AML-193 (cell line): ENCODE measurements at regions not wholly inside any gene's neighbourhood (a gene's known extent, or its start where the extent isn't known, plus 50 kb on each side); places are given as distances from the start of the nearest gene placed in this dataset.
A peak's percentile ranks its signal among the peaks of the same experiment; 100 is the strongest.
"Not testable (repeated sequence)": the region's sequence is repeated elsewhere in the genome, so short reads cannot be mapped to it uniquely, and the experiment has no call there.

Source experiments
- DNase-seq, 2 experiments: peaks; one replicate each; lab custom pipeline; 2025; lab: John Stamatoyannopoulos, UW

GRCh38 chr1:224791362-224791941, 138.0 kb upstream of the DNAH14 start:
- peak; percentile 71 to 73 for DNase-seq

GRCh38 chr1:224795591-224795990, 133.9 kb upstream of the DNAH14 start:
- no peak for DNase-seq

- no peak for DNase-seq
Measured at GRCh38 chr1:224799083-224799482, 130.4 kb upstream of the DNAH14 start.

GRCh38 chr1:224800486-224801119, 128.9 kb upstream of the DNAH14 start:
- no peak for DNase-seq

- no peak for DNase-seq
Measured at GRCh38 chr1:224801844-224802490, 127.5 kb upstream of the DNAH14 start.

- DNase-seq = no peak
Measured at GRCh38 chr1:224802617-224803016, 126.9 kb upstream of the DNAH14 start.

GRCh38 chr1:224804220-224804619, 125.3 kb upstream of the DNAH14 start:
- DNase-seq = no peak

- no peak for DNase-seq
Measured at GRCh38 chr1:224805889-224806288, 123.6 kb upstream of the DNAH14 start.

- no peak for DNase-seq
Measured at GRCh38 chr1:224809137-224809536, 120.3 kb upstream of the DNAH14 start.

- no peak for DNase-seq
Measured at GRCh38 chr1:224809613-224810012, 119.9 kb upstream of the DNAH14 start.

GRCh38 chr1:224811564-224811963, 117.9 kb upstream of the DNAH14 start:
- no peak for DNase-seq

GRCh38 chr1:224815647-224816046, 113.8 kb upstream of the DNAH14 start:
- no peak for DNase-seq

- DNase-seq = no peak
Measured at GRCh38 chr1:224816062-224816461, 113.4 kb upstream of the DNAH14 start.

GRCh38 chr1:224817382-224817781, 112.1 kb upstream of the DNAH14 start:
- DNase-seq = no peak

GRCh38 chr1:224819861-224820260, 109.6 kb upstream of the DNAH14 start:
- no peak for DNase-seq

- DNase-seq = no peak
Measured at GRCh38 chr1:224820341-224820740, 109.1 kb upstream of the DNAH14 start.

- DNase-seq = not testable (repeated sequence)
Measured at GRCh38 chr1:224821751-224822150, 107.7 kb upstream of the DNAH14 start.

- DNase-seq = no peak
Measured at GRCh38 chr1:224825525-224826000, 103.9 kb upstream of the DNAH14 start.

GRCh38 chr1:224828691-224829090, 100.8 kb upstream of the DNAH14 start:
- DNase-seq = no peak

- no peak for DNase-seq
Measured at GRCh38 chr1:224831501-224831900, 98.0 kb upstream of the DNAH14 start.

GRCh38 chr1:224839648-224840300, 89.7 kb upstream of the DNAH14 start:
- DNase-seq = not testable (repeated sequence)

GRCh38 chr1:224841803-224842202, 87.7 kb upstream of the DNAH14 start:
- DNase-seq = not testable (repeated sequence)
